ENCODE measurements at regions not wholly inside any gene's neighbourhood (a gene's known extent, or its start where the extent isn't known, plus 50 kb on each side); places are given as distances from the start of the nearest gene placed in this dataset.

DNA sequence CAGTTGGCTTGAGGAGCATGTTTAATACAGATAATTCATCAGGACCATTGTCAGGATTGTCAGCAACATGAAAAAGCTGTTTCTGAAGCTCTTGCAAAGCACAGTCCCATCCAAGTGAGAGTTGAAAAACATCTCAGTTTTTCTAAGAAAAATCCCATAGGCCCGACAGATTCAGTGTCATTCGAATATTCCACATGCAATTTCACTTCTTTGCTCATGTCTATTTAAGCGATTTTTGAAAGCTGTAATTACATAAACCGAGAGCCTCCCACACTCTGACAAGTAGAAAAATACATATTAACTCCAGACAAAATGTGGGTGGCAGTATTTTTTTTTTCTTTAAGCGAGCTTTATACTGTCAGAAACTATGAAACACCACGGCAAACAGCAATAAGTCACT is 134.7 kb upstream of the GALNT5 start:
- FAIRE-seq, result no peak
- no TSS peak for BruUV-seq (replicated peaks)
- Histone ChIP-seq H3K36me3 (ENCODE audit: control insufficient read depth in 2 of 2, extremely low read depth in 1 of 2, insufficient read depth in 2 of 2, low read length in 2 of 2) (no peaks in the 10 kb centered on the region), H3K4me2 (ENCODE audit: insufficient read depth, low read length) (no peak overlapping the region), H4K20me1 (replicated peaks; ENCODE audit: control insufficient read depth, extremely low read depth, insufficient read depth, low read length) (no peaks in the 10 kb centered on the region), H3K27ac (ENCODE audit: insufficient read depth, low read depth, low read length) (no peak overlapping the region), H2AFZ (ENCODE audit: low read depth, low read length) (no peak overlapping the region), H3K9me1 (replicated peaks; ENCODE audit: control insufficient read depth, extremely low read depth, insufficient read depth, low read length) (no peaks in the 10 kb centered on the region), H3K4me3 (replicated peaks in 1 of 3; ENCODE audit: insufficient read depth in 1 of 3, low read depth in 1 of 3, low read length in 3 of 3) (no peak overlapping the region), H3K79me2 (ENCODE audit: control insufficient read depth, insufficient read depth, low read length) (no peaks in the 10 kb centered on the region), H3K27me3 (ENCODE audit: control insufficient read depth in 2 of 2, insufficient read depth in 2 of 2, low read length in 2 of 2) (no peaks in the 10 kb centered on the region), H3K9ac (replicated peaks; ENCODE audit: extremely low read depth, insufficient read depth, low read length) (no peak overlapping the region), H3K9me3 (replicated peaks; ENCODE audit: control insufficient read depth, insufficient read depth, low read length) (no peaks in the 10 kb centered on the region), H3K4me1 (ENCODE audit: control insufficient read depth, extremely low read depth, insufficient read depth, low read length) (no peaks in the 10 kb centered on the region)
- dilution Hi-C loops (cut with MboI; ENCODE audit: extremely low pct_ligation_motif_present, low sequenced_read_pairs), result no loop called here
- DNase-seq (ENCODE audit: low read depth, low spot score), result no peak
- intact Hi-C loops (cut with micrococcal nuclease), result no loop called here
- CTCF ChIA-PET, result interaction anchor here (0.7 to 1.2 kb wide), 2 partner anchors 42 to 51 kb away, joined by 3 to 4 read pairs; no protein-coding TSS in a partner anchor
- POLR2A ChIA-PET, result no interaction called here
- TF ChIP-seq, protein P1, sequence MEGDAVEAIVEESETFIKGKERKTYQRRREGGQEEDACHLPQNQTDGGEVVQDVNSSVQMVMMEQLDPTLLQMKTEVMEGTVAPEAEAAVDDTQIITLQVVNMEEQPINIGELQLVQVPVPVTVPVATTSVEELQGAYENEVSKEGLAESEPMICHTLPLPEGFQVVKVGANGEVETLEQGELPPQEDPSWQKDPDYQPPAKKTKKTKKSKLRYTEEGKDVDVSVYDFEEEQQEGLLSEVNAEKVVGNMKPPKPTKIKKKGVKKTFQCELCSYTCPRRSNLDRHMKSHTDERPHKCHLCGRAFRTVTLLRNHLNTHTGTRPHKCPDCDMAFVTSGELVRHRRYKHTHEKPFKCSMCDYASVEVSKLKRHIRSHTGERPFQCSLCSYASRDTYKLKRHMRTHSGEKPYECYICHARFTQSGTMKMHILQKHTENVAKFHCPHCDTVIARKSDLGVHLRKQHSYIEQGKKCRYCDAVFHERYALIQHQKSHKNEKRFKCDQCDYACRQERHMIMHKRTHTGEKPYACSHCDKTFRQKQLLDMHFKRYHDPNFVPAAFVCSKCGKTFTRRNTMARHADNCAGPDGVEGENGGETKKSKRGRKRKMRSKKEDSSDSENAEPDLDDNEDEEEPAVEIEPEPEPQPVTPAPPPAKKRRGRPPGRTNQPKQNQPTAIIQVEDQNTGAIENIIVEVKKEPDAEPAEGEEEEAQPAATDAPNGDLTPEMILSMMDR (IDR thresholded peaks at IDR 0.05; ENCODE audit: extremely low read depth in 1 of 2, insufficient read depth in 1 of 2, low read depth in 1 of 2, low read length in 2 of 2), result no peak
- no peak for TF ChIP-seq POLR2AphosphoS5 (IDR thresholded peaks at IDR 0.05; ENCODE audit: insufficient read depth, low read depth, low read length)
- TF ChIP-seq JUN (IDR thresholded peaks at IDR 0.05; ENCODE audit: borderline replicate concordance, insufficient read depth, insufficient read length, low read depth), result no peak
- no peak for TF ChIP-seq MYC (IDR thresholded peaks at IDR 0.05; ENCODE audit: low read depth, low read length)
- no peak for TF ChIP-seq GATA2 (IDR thresholded peaks at IDR 0.05; ENCODE audit: insufficient read depth, insufficient read length, low read depth, low read length)
- TF ChIP-seq, protein P2, sequence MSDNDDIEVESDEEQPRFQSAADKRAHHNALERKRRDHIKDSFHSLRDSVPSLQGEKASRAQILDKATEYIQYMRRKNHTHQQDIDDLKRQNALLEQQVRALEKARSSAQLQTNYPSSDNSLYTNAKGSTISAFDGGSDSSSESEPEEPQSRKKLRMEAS (IDR thresholded peaks at IDR 0.05; ENCODE audit: insufficient read depth, insufficient read length), result no peak
- TF ChIP-seq EZH2 (IDR thresholded peaks at IDR 0.05; ENCODE audit: borderline replicate concordance, low read depth, low read length, severe bottlenecking), result no peak
- no peak for TF ChIP-seq FOS (IDR thresholded peaks at IDR 0.05; ENCODE audit: borderline replicate concordance, insufficient read depth, low read length)
- no peak for TF ChIP-seq POLR2A (IDR thresholded peaks at IDR 0.05; ENCODE audit: low read depth, low read length)

All from endothelial cell of umbilical vein (primary cell).